Stimulated activated CD4-positive, alpha-beta T cell treated with anti-CD3 and anti-CD28 coated beads, Interleukin-1b, Interleukin-23, amount 100 ng/mL, for 4 hours (primary cell): ENCODE measurements at regions not wholly inside any gene's neighbourhood (a gene's known extent, or its start where the extent isn't known, plus 50 kb on each side); places are given as distances from the start of the nearest gene placed in this dataset.

Experiments
- DNase-seq, 2 donors: peaks; one replicate each; pipeline ENCODE4 v3.0.0-alpha.2; 2020; ENCODE audit warnings: low read depth in 2 of 2

- no peak for DNase-seq
Observed at GRCh38 chr10:78785991-78786390, 282.8 kb upstream of the ZMIZ1 start.

GRCh38 chr10:78787125-78787524, 281.6 kb upstream of the ZMIZ1 start:
- no peak for DNase-seq

- no peak for DNase-seq
Observed at GRCh38 chr10:78794736-78795455, 273.9 kb upstream of the ZMIZ1 start.

- no peak for DNase-seq
Observed at GRCh38 chr10:78798976-78799730, 269.6 kb upstream of the ZMIZ1 start.

- DNase-seq: no peak
Observed at GRCh38 chr10:78800006-78800405, 268.8 kb upstream of the ZMIZ1 start.

GRCh38 chr10:78800535-78801320, 268.0 kb upstream of the ZMIZ1 start:
- no peak for DNase-seq

GRCh38 chr10:78802431-78802830, 266.3 kb upstream of the ZMIZ1 start:
- DNase-seq: no peak

- no peak for DNase-seq
Observed at GRCh38 chr10:78802866-78803265, 265.9 kb upstream of the ZMIZ1 start.

- DNase-seq: no peak
Observed at GRCh38 chr10:78803710-78804109, 265.1 kb upstream of the ZMIZ1 start.

- no peak for DNase-seq
Observed at GRCh38 chr10:78804411-78805032, 264.2 kb upstream of the ZMIZ1 start.

- no peak for DNase-seq
Observed at GRCh38 chr10:78805176-78805575, 263.6 kb upstream of the ZMIZ1 start.

- no peak for DNase-seq
Observed at GRCh38 chr10:78806681-78807221, 262.0 kb upstream of the ZMIZ1 start.

- DNase-seq: no peak
Observed at GRCh38 chr10:78807504-78808203, 261.1 kb upstream of the ZMIZ1 start.

- no peak for DNase-seq
Observed at GRCh38 chr10:78808286-78808685, 260.5 kb upstream of the ZMIZ1 start.

GRCh38 chr10:78808736-78809367, 259.9 kb upstream of the ZMIZ1 start:
- DNase-seq: no peak

- no peak for DNase-seq
Observed at GRCh38 chr10:78811174-78811573, 257.6 kb upstream of the ZMIZ1 start.

GRCh38 chr10:78812571-78813318, 256.0 kb upstream of the ZMIZ1 start:
- DNase-seq: no peak

- no peak for DNase-seq
Observed at GRCh38 chr10:78813526-78813925, 255.2 kb upstream of the ZMIZ1 start.

- DNase-seq: no peak
Observed at GRCh38 chr10:78813998-78814399, 254.8 kb upstream of the ZMIZ1 start.

- no peak for DNase-seq
Observed at GRCh38 chr10:78814407-78814806, 254.4 kb upstream of the ZMIZ1 start.
